ENCODE measurements at regions not wholly inside any gene's neighbourhood (a gene's known extent, or its start where the extent isn't known, plus 50 kb on each side); places are given as distances from the start of the nearest gene placed in this dataset.

GRCh38 chr13:70644052-70644451, 535.8 kb upstream of the KLHL1 start:
- intact Hi-C loops (cut with DNase I): no loop called here
- Histone ChIP-seq H3K4me3 (no peak overlapping the region), H3K27ac (no peak overlapping the region), H3K9me3 (no peaks in the 10 kb centered on the region), H3K36me3 (no peaks in the 10 kb centered on the region), H3K4me1 (no peaks in the 10 kb centered on the region), H3K27me3 (no peaks in the 10 kb centered on the region)
- TF ChIP-seq, protein P1, sequence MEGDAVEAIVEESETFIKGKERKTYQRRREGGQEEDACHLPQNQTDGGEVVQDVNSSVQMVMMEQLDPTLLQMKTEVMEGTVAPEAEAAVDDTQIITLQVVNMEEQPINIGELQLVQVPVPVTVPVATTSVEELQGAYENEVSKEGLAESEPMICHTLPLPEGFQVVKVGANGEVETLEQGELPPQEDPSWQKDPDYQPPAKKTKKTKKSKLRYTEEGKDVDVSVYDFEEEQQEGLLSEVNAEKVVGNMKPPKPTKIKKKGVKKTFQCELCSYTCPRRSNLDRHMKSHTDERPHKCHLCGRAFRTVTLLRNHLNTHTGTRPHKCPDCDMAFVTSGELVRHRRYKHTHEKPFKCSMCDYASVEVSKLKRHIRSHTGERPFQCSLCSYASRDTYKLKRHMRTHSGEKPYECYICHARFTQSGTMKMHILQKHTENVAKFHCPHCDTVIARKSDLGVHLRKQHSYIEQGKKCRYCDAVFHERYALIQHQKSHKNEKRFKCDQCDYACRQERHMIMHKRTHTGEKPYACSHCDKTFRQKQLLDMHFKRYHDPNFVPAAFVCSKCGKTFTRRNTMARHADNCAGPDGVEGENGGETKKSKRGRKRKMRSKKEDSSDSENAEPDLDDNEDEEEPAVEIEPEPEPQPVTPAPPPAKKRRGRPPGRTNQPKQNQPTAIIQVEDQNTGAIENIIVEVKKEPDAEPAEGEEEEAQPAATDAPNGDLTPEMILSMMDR (IDR thresholded peaks at IDR 0.05): no peak
- no peak for DNase-seq (ENCODE audit: low spot score in 2 of 2)

DNA sequence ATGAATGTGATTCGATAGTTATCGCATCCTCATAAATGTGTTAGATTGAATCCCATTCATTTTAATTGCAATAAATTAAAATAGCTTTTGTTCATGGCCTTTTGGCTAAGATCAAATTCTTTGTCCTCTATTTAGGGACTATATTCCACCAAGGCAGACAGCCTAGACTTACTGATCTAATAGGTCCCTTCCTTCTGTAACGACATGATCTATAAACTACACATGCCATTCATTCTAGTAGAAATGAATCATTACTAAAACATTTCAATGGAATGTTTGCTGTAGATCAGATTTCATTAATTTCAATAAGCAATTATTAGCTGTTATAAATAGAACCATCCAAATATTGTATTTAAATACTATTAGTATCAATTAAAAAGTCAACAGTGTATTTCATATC, 526.6 kb upstream of the KLHL1 start:
- Histone ChIP-seq H3K4me3 (no peak overlapping the region), H3K27ac (no peak overlapping the region), H3K9me3 (no peaks in the 10 kb centered on the region), H3K4me1 (no peaks in the 10 kb centered on the region), H3K27me3 (no peaks in the 10 kb centered on the region), H3K36me3 (no peaks in the 10 kb centered on the region)
- TF ChIP-seq, protein P1 (IDR thresholded peaks at IDR 0.05): no peak
- intact Hi-C loops (cut with DNase I): no loop called here
- DNase-seq (ENCODE audit: low spot score in 2 of 2): no peak

DNA sequence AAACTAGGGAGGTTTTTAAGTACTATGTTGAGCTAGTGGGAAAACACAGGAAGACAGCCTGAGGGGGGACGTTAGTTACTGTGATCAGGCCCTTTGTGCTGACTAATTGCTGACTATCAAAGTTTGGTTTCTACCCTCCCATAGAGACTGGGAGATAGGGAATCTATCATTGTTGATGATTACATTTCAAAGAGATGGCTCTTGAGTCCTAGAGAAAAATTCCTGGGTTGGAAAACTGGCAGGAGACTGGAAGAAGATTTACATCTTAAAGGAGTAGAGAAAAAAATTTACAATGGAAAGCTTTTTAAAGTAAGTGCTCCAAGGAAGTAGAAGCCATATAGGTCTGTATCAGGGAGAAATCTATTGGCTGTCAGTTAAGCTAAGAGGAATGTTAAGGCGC, 522.0 kb upstream of the KLHL1 start:
- H3K4me3 ChIP-seq: no peak overlapping the region
- H3K27me3 ChIP-seq: no peaks in the 10 kb centered on the region
- no peaks in the 10 kb centered on the region for H3K36me3 ChIP-seq
- no peak overlapping the region for H3K27ac ChIP-seq
- intact Hi-C loops (cut with DNase I): no loop called here
- no peak for DNase-seq (ENCODE audit: low spot score in 2 of 2)
- TF ChIP-seq, protein P1 (IDR thresholded peaks at IDR 0.05): no peak
- H3K4me1 ChIP-seq: no peaks in the 10 kb centered on the region
- no peaks in the 10 kb centered on the region for H3K9me3 ChIP-seq

- intact Hi-C loops (cut with DNase I): no loop called here
- H3K36me3 ChIP-seq: no peaks in the 10 kb centered on the region
- no peak overlapping the region for H3K4me3 ChIP-seq
- H3K27me3 ChIP-seq: no peaks in the 10 kb centered on the region
- no peak overlapping the region for H3K27ac ChIP-seq
- H3K4me1 ChIP-seq: no peaks in the 10 kb centered on the region
- H3K9me3 ChIP-seq: no peaks in the 10 kb centered on the region
- TF ChIP-seq, protein P1 (IDR thresholded peaks at IDR 0.05): peak in 1 of 3 experiments; percentile 8
- DNase-seq (ENCODE audit: low spot score in 2 of 2): no peak
Measured at GRCh38 chr13:70623239-70623638, 515.0 kb upstream of the KLHL1 start.

- intact Hi-C loops (cut with DNase I): no loop called here
- DNase-seq (ENCODE audit: low spot score in 2 of 2): no peak
- H3K9me3 ChIP-seq: no peaks in the 10 kb centered on the region
Measured at GRCh38 chr13:70622796-70623195, 514.5 kb upstream of the KLHL1 start.

More at GRCh38 chr13:70622796-70623195, 514.5 kb upstream of the KLHL1 start:
- H3K27me3 ChIP-seq: no peaks in the 10 kb centered on the region
- TF ChIP-seq, protein P1 (IDR thresholded peaks at IDR 0.05): no peak
- no peak overlapping the region for H3K27ac ChIP-seq
- no peaks in the 10 kb centered on the region for H3K36me3 ChIP-seq
- no peak overlapping the region for H3K4me3 ChIP-seq
- no peaks in the 10 kb centered on the region for H3K4me1 ChIP-seq

Measured in ascending aorta (tissue), 2 donors.